ENCODE measurements at regions not wholly inside any gene's neighbourhood (a gene's known extent, or its start where the extent isn't known, plus 50 kb on each side); places are given as distances from the start of the nearest gene placed in this dataset.

DNA sequence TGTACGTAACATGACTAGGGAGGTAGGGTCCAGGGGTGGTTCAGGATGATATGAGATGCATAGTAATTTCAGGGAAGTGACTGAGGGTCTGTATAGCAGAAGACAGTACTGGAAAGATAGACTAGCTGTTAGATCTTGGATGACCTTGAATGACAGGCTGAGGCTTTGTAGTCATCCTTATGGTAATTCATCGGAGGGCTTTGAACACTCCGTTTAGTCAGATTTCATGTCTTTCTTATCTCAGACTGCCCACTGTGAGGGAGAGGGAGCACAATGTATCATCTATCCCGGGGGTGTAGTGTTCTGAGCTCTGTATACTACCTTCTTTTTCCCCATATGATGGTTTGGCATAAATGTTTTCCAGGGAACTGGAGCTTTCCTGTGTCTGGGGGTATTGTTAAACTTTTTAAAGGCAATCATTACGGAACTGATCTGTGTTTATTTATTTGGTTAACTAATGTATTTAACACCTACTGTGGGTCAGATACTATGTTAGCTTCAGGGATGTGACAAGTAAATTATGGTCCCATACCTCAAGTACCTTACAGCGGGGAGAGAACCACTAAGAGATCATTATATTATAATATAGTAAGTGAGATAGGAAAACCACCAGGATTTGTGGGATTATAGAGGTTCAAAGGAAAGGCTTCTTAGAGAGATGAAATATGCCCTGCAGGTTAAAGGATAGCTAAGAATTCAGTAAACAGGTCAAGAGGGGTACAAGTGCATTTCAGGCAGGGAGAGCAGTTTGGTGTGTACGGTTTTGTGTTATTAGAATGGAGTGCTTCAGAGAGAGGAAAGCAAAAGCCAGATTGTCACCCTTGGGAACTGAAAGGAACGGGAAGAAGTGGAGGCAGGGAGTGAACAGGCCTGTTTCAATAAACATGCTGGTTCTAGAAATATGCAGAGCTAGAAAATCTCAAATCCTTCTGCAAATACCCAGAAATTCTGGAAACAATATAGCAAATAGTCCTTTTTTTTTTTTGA is 164.8 kb upstream of the KL start:
- H3K4me1 Mint-ChIP-seq, result no peaks in the 10 kb centered on the region
- no peaks in the 10 kb centered on the region for H3K9me3 Mint-ChIP-seq
- no peak overlapping the region for H3K4me3 Mint-ChIP-seq
- no peaks in the 10 kb centered on the region for H3K27me3 Mint-ChIP-seq
- no peaks in the 10 kb centered on the region for H3K36me3 Mint-ChIP-seq
- H3K27ac Mint-ChIP-seq, result no peak overlapping the region

DNA sequence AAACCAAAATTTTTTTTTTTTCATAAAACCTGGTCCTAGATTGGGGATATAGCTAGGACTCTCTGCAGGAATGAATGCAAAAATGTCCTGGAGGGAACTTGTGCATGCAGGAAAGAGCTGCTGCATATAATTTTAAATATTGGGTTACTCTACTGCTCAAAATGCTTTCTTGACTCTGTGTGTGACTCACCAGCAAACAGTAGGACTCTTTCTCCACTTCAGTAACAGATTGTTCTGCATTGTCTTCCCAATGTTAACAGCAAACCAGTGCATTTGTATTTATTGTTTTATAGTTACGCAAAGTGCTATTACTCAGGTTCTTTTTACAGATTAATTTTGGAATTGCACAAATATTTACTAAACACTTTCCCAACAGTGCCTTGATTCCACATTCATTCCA is 163.7 kb upstream of the KL start:
- no peaks in the 10 kb centered on the region for H3K36me3 Mint-ChIP-seq
- no peak overlapping the region for H3K4me3 Mint-ChIP-seq
- no peaks in the 10 kb centered on the region for H3K9me3 Mint-ChIP-seq
- H3K27ac Mint-ChIP-seq, result no peak overlapping the region
- H3K4me1 Mint-ChIP-seq, result no peaks in the 10 kb centered on the region
- H3K27me3 Mint-ChIP-seq, result no peaks in the 10 kb centered on the region

- Mint-ChIP-seq H3K4me3 (no peak overlapping the region), H3K4me1 (no peaks in the 10 kb centered on the region), H3K36me3 (no peaks in the 10 kb centered on the region), H3K27me3 (no peaks in the 10 kb centered on the region), H3K27ac (no peak overlapping the region), H3K9me3 (no peaks in the 10 kb centered on the region)
Observed at GRCh38 chr13:32857077-32857476, 159.1 kb upstream of the KL start.

- H3K4me1 Mint-ChIP-seq, result no peaks in the 10 kb centered on the region
- no peaks in the 10 kb centered on the region for H3K27me3 Mint-ChIP-seq
- H3K9me3 Mint-ChIP-seq, result no peaks in the 10 kb centered on the region
- H3K36me3 Mint-ChIP-seq, result no peaks in the 10 kb centered on the region
- no peak overlapping the region for H3K27ac Mint-ChIP-seq
- H3K4me3 Mint-ChIP-seq, result no peak overlapping the region
Observed at GRCh38 chr13:32857689-32858088, 158.5 kb upstream of the KL start.

- Mint-ChIP-seq H3K36me3 (no peaks in the 10 kb centered on the region), H3K9me3 (no peaks in the 10 kb centered on the region), H3K27me3 (no peaks in the 10 kb centered on the region), H3K27ac (no peak overlapping the region), H3K4me3 (no peak overlapping the region), H3K4me1 (no peaks in the 10 kb centered on the region)
Observed at GRCh38 chr13:32859707-32860292, 156.4 kb upstream of the KL start.

DNA sequence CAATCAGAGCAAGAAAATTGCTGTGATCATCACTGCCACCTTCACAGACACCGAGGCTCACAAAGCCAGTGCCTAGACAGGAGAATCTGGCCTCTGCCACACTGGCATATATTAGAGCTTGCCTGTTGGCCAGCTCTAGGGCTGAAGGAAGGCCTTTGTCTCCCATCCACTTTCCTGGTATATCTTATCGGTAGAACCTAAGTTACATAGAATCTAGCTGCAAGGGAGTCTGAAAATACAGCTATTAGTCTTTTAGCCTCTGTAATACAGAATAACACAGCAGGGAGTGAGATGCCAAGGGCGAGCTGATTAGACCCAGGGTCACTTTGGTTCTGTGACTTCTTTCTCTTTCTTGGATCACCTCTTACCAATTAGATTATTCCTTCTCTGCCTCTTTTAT is 154.9 kb upstream of the KL start:
- no peak overlapping the region for H3K27ac Mint-ChIP-seq
- no peaks in the 10 kb centered on the region for H3K4me1 Mint-ChIP-seq
- H3K9me3 Mint-ChIP-seq, result no peaks in the 10 kb centered on the region
- H3K4me3 Mint-ChIP-seq, result no peak overlapping the region
- no peaks in the 10 kb centered on the region for H3K36me3 Mint-ChIP-seq
- no peaks in the 10 kb centered on the region for H3K27me3 Mint-ChIP-seq

DNA sequence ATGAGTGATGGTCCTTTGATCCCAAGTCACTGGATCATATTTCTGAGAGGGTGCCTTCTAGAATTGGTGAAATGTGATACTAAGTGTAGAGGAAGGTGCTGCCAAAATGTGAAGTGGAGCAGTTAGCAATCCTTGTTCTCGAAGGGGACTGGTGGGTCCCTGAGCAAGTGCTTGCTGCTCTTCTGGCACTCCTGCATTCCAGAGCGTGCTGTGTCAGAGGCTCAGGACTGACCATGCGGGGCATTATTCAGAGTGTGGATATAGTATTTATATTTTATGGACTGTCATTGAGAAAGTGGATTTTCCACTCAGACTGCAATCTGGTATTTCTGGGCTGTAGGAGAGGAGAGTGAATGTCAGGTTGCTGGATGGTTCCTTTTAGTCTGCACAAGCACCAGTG is 152.6 kb upstream of the KL start:
- Mint-ChIP-seq H3K4me3 (no peak overlapping the region), H3K27ac (no peak overlapping the region), H3K4me1 (no peaks in the 10 kb centered on the region), H3K27me3 (no peaks in the 10 kb centered on the region), H3K36me3 (peaks cover 3% of the 10 kb centered on the region), H3K9me3 (peaks cover 5% of the 10 kb centered on the region)

GRCh38 chr13:32866921-32867320 is 149.3 kb upstream of the KL start:
- Mint-ChIP-seq H3K4me3 (no peak overlapping the region), H3K4me1 (no peaks in the 10 kb centered on the region), H3K36me3 (peaks cover 3% of the 10 kb centered on the region), H3K9me3 (peaks cover 10% of the 10 kb centered on the region), H3K27ac (no peak overlapping the region), H3K27me3 (no peaks in the 10 kb centered on the region)

GRCh38 chr13:32877491-32877890 is 138.7 kb upstream of the KL start:
- Mint-ChIP-seq H3K9me3 (no peaks in the 10 kb centered on the region), H3K27me3 (no peaks in the 10 kb centered on the region), H3K4me3 (no peak overlapping the region), H3K27ac (no peak overlapping the region), H3K36me3 (no peaks in the 10 kb centered on the region), H3K4me1 (no peaks in the 10 kb centered on the region)

- Mint-ChIP-seq H3K4me1 (no peaks in the 10 kb centered on the region), H3K36me3 (no peaks in the 10 kb centered on the region), H3K4me3 (no peak overlapping the region), H3K27ac (no peak overlapping the region), H3K9me3 (no peaks in the 10 kb centered on the region), H3K27me3 (no peaks in the 10 kb centered on the region)
Observed at GRCh38 chr13:32878163-32878562, 138.1 kb upstream of the KL start.

GRCh38 chr13:32880636-32881035 is 135.6 kb upstream of the KL start:
- no peaks in the 10 kb centered on the region for H3K36me3 Mint-ChIP-seq
- H3K4me1 Mint-ChIP-seq, result no peaks in the 10 kb centered on the region
- H3K4me3 Mint-ChIP-seq, result no peak overlapping the region
- H3K27me3 Mint-ChIP-seq, result no peaks in the 10 kb centered on the region
- H3K9me3 Mint-ChIP-seq, result peaks cover 4% of the 10 kb centered on the region
- no peak overlapping the region for H3K27ac Mint-ChIP-seq

DNA sequence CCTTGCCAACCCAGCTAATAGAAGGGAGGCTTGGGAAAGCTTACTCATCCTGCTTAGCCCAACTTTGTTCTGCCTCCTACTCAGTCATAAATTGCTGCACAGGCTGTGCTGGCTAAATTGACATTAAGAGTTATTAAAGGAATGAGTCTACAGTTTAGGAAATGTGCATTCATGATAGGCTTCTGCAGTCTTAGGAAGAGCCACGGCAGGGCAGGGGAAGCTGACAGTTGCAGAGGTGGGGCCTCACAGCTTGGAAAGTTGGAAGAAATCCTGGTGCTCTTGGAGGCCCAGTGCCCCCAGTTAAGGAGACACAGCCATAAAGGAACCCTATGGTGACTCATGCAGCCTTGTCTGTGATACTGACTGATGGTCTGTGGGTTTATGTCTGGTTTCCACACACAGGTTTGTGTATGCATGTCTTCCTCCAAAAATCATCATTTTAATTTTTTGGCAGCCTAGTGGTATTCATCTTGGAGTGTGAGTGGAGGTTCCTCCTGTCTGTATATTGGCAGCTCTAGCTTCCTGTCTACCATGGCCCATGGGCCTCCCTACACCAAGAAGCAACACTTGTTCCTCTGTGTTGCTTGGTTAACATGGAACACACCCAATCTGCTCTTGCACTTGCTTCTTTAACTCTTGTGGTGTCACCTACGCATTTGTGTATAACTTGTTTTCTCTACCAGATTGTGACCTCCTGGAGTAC is 135.0 kb upstream of the KL start:
- Mint-ChIP-seq H3K27me3 (no peaks in the 10 kb centered on the region), H3K27ac (no peak overlapping the region)

GRCh38 chr13:32881777-32882145 is 134.5 kb upstream of the KL start:
- Mint-ChIP-seq H3K9me3 (peaks cover 4% of the 10 kb centered on the region), H3K27ac (no peak overlapping the region), H3K4me1 (no peaks in the 10 kb centered on the region), H3K27me3 (no peaks in the 10 kb centered on the region), H3K36me3 (no peaks in the 10 kb centered on the region), H3K4me3 (no peak overlapping the region)

More for the DNA sequence above, 135.0 kb upstream of the KL start:
- H3K36me3 Mint-ChIP-seq, result no peaks in the 10 kb centered on the region
- peaks cover 4% of the 10 kb centered on the region for H3K9me3 Mint-ChIP-seq
- no peak overlapping the region for H3K4me3 Mint-ChIP-seq
- H3K4me1 Mint-ChIP-seq, result no peaks in the 10 kb centered on the region

- Mint-ChIP-seq H3K27me3 (no peaks in the 10 kb centered on the region), H3K36me3 (peaks cover 2% of the 10 kb centered on the region), H3K4me3 (no peak overlapping the region), H3K9me3 (peaks cover 9% of the 10 kb centered on the region), H3K4me1 (no peaks in the 10 kb centered on the region), H3K27ac (no peak overlapping the region)
Observed at GRCh38 chr13:32882691-32883090, 133.5 kb upstream of the KL start.

DNA sequence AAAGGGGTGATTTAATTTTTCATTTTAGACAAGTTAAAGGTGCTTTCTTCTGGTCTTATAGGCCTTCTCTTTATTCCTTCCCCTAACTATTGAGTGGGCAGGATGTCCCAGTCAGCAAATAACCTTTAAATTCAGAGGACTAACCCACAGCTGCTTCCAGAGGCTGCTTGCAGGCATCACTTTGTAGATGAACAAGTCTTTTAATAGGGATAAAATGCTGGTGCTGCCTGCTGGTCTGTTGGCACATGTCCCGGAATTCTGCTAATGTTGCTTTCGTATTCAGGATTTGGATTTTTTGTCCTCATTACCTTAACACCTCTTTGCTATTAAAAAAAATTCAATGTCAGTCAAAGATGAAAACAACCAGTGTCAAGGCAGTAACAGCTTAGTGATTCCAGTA is 132.7 kb upstream of the KL start:
- Mint-ChIP-seq H3K36me3 (peaks cover 2% of the 10 kb centered on the region), H3K27me3 (no peaks in the 10 kb centered on the region), H3K4me3 (no peak overlapping the region), H3K9me3 (peaks cover 10% of the 10 kb centered on the region), H3K4me1 (no peaks in the 10 kb centered on the region), H3K27ac (no peak overlapping the region)

GRCh38 chr13:32887617-32888016 is 128.6 kb upstream of the KL start:
- no peaks in the 10 kb centered on the region for H3K27me3 Mint-ChIP-seq
- H3K4me1 Mint-ChIP-seq, result no peaks in the 10 kb centered on the region
- H3K9me3 Mint-ChIP-seq, result peaks cover 10% of the 10 kb centered on the region
- H3K36me3 Mint-ChIP-seq, result peaks cover 2% of the 10 kb centered on the region
- no peak overlapping the region for H3K27ac Mint-ChIP-seq
- no peak overlapping the region for H3K4me3 Mint-ChIP-seq
